HL-60 (cell line): ENCODE measurements at regions not wholly inside any gene's neighbourhood (a gene's known extent, or its start where the extent isn't known, plus 50 kb on each side); places are given as distances from the start of the nearest gene placed in this dataset.

Experiments
- DNase-seq, 2 experiments: peaks; one replicate each; pipeline ENCODE4 v3.0.0-alpha.2; 2010 to 2020; ENCODE audit warnings: low read depth in 1 of 2, low spot score in 1 of 2
- H3K27ac ChIP-seq: fragments of 250-450 bp; sonication (Bioruptor Pico); replicated peaks from 2 replicates; pipeline ENCODE4 v1.5.1; 2020; ENCODE audit warnings: mild to moderate bottlenecking, moderate library complexity
- H3K27me3 ChIP-seq: fragments of 250-450 bp; sonication (Bioruptor Pico); 2 replicates; pipeline ENCODE4 v1.5.1; 2021; ENCODE audit warnings: mild to moderate bottlenecking, moderate library complexity; ENCODE audit not compliant: insufficient read depth, poor library complexity, severe bottlenecking
- H3K4me3 ChIP-seq: replicated peaks from 2 replicates; pipeline ENCODE4 v1.5.1; 2011; ENCODE audit warnings: mild to moderate bottlenecking, control low read depth, low read length; ENCODE audit not compliant: insufficient read depth
- CTCF ChIP-seq: IDR thresholded peaks from one replicate; pipeline ENCODE4 v1.5.1; 2011; ENCODE audit warnings: low read length, control low read depth, inconsistent platforms; ENCODE audit not compliant: insufficient read depth
- GABPA ChIP-seq: IDR thresholded peaks from 2 replicates; pipeline ENCODE4 v1.6.1; 2012; ENCODE audit warnings: low read depth
- POLR2AphosphoS5 ChIP-seq: IDR thresholded peaks from 2 replicates; pipeline ENCODE4 v1.6.1; 2012; ENCODE audit warnings: low read depth
- REST ChIP-seq: IDR thresholded peaks from 2 replicates; pipeline ENCODE4 v1.6.1; 2012; ENCODE audit warnings: low read depth; ENCODE audit not compliant: insufficient replicate concordance
- SPI1 ChIP-seq: IDR thresholded peaks from 2 replicates; pipeline ENCODE4 v1.6.1; 2012; ENCODE audit warnings: low read depth, mild to moderate bottlenecking, borderline replicate concordance

GRCh38 chr3:99508191-99508590, 130.2 kb upstream of the COL8A1 start:
- no peak for DNase-seq
- no peak overlapping the region for H3K27ac ChIP-seq

GRCh38 chr3:99505646-99506269, 132.6 kb upstream of the COL8A1 start:
- DNase-seq, result peak; percentile 84 to 85
- H3K4me3 ChIP-seq, result no peak overlapping the region
- no peak for TF ChIP-seq POLR2AphosphoS5
- no peak for TF ChIP-seq GABPA
- TF ChIP-seq CTCF, result no peak
- TF ChIP-seq REST, result no peak
- H3K27ac ChIP-seq, result no peak overlapping the region; the same call in 1 of the 2 replicates
- H3K27me3 ChIP-seq, result no peaks in the 10 kb centered on the region

More at GRCh38 chr3:99508191-99508590, 130.2 kb upstream of the COL8A1 start:
- Histone ChIP-seq H3K27me3 (no peaks in the 10 kb centered on the region), H3K4me3 (no peak overlapping the region)
- TF ChIP-seq SPI1 (no peak), GABPA (no peak), CTCF (no peak), REST (no peak), POLR2AphosphoS5 (no peak)

GRCh38 chr3:99505200-99505599, 133.2 kb upstream of the COL8A1 start:
- no peak for DNase-seq
- no peak overlapping the region for H3K4me3 ChIP-seq
- no peak overlapping the region; the same call in 1 of the 2 replicates for H3K27ac ChIP-seq
- no peak for TF ChIP-seq CTCF
- no peak for TF ChIP-seq REST
- no peak for TF ChIP-seq GABPA
- TF ChIP-seq POLR2AphosphoS5, result no peak
- no peaks in the 10 kb centered on the region for H3K27me3 ChIP-seq
